ENCODE measurements at regions not wholly inside any gene's neighbourhood (a gene's known extent, or its start where the extent isn't known, plus 50 kb on each side); places are given as distances from the start of the nearest gene placed in this dataset.
"Not testable (repeated sequence)": the region's sequence is repeated elsewhere in the genome, so short reads cannot be mapped to it uniquely, and the experiment has no call there.

DNA sequence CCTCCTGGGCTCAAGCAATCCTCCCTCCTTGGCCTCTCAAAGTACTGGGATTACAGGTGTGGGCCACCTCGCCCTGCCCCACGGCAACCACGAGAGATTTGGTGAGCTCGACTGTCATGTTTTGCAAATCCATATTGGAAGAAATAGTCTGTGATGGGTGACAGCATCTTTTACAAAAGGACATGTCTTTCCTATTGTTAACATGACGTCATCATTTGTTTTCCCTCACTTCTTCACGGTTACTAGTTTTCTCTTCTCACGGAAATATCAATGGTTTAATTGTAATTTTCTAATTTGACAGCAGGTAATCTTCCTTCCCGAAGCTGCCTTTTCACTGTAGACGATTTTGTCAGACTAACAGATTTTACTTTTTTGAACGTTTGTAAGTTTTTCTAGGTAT lies 110.8 kb upstream of the GREM2 start:
- ChIA-PET POLR2A (no interaction called here), CTCF (interaction anchor here (0.7 kb wide), 1 partner anchor 613 kb away, joined by 4 read pairs; no protein-coding TSS in a partner anchor)
- DNase-seq (ENCODE audit: extremely low spot score): no peak
- TF ChIP-seq FOXK2 (IDR thresholded peaks at IDR 0.05) (no peak), ZNF384 (IDR thresholded peaks at IDR 0.05) (no peak), FOXA1 (IDR thresholded peaks at IDR 0.05) (no peak), TARDBP (IDR thresholded peaks at IDR 0.05) (no peak), BHLHE40 (IDR thresholded peaks at IDR 0.05; ENCODE audit: borderline replicate concordance) (no peak), L3MBTL2 (conservative IDR thresholded peaks at IDR 0.05) (no peak), ARNT (IDR thresholded peaks at IDR 0.05) (no peak), HDGF (IDR thresholded peaks at IDR 0.05; ENCODE audit: borderline replicate concordance) (no peak), FOXM1 (IDR thresholded peaks at IDR 0.05; ENCODE audit: borderline replicate concordance) (no peak)
- TF ChIP-seq, protein P1, sequence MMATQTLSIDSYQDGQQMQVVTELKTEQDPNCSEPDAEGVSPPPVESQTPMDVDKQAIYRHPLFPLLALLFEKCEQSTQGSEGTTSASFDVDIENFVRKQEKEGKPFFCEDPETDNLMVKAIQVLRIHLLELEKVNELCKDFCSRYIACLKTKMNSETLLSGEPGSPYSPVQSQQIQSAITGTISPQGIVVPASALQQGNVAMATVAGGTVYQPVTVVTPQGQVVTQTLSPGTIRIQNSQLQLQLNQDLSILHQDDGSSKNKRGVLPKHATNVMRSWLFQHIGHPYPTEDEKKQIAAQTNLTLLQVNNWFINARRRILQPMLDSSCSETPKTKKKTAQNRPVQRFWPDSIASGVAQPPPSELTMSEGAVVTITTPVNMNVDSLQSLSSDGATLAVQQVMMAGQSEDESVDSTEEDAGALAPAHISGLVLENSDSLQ (IDR thresholded peaks at IDR 0.05): no peak

DNA sequence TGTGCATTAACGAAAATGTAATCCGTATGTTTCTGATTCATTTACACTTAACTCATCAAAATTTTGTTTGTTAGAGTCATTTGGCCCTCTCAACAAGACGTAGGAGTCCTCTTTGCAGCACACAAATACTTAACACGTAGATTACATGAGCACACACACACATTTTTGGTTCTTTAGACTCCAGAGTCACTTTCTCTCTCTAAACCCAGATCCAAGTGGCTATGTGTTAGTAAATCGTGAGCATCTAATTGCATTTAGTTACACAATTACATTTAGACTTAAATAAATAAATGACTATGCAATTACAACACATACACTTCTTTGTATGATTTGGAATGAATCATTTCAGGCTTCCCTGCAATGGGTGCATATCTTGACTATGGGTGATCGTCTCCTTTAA lies 109.0 kb upstream of the GREM2 start:
- ChIA-PET CTCF (no interaction called here), POLR2A (no interaction called here)
- no peak for DNase-seq (ENCODE audit: extremely low spot score)
- no peak for TF ChIP-seq L3MBTL2 (conservative IDR thresholded peaks at IDR 0.05)
- TF ChIP-seq SP1 (IDR thresholded peaks at IDR 0.05): no peak
- no peak for TF ChIP-seq ZNF384 (IDR thresholded peaks at IDR 0.05)
- no peak for TF ChIP-seq NFRKB (IDR thresholded peaks at IDR 0.05)
- TF ChIP-seq ELF4 (IDR thresholded peaks at IDR 0.05): no peak
- TF ChIP-seq FOXK2 (IDR thresholded peaks at IDR 0.05): no peak
- TF ChIP-seq, protein P1 (IDR thresholded peaks at IDR 0.05): no peak
- no peak for TF ChIP-seq BHLHE40 (IDR thresholded peaks at IDR 0.05; ENCODE audit: borderline replicate concordance)
- no peak for TF ChIP-seq ARNT (IDR thresholded peaks at IDR 0.05)
- no peak for TF ChIP-seq FOXA1 (IDR thresholded peaks at IDR 0.05)
- TF ChIP-seq HDGF (IDR thresholded peaks at IDR 0.05; ENCODE audit: borderline replicate concordance): no peak
- TF ChIP-seq TARDBP (IDR thresholded peaks at IDR 0.05): no peak
- no peak for TF ChIP-seq SUZ12 (IDR thresholded peaks at IDR 0.05)
- no peak for TF ChIP-seq FOXM1 (IDR thresholded peaks at IDR 0.05; ENCODE audit: borderline replicate concordance)

DNA sequence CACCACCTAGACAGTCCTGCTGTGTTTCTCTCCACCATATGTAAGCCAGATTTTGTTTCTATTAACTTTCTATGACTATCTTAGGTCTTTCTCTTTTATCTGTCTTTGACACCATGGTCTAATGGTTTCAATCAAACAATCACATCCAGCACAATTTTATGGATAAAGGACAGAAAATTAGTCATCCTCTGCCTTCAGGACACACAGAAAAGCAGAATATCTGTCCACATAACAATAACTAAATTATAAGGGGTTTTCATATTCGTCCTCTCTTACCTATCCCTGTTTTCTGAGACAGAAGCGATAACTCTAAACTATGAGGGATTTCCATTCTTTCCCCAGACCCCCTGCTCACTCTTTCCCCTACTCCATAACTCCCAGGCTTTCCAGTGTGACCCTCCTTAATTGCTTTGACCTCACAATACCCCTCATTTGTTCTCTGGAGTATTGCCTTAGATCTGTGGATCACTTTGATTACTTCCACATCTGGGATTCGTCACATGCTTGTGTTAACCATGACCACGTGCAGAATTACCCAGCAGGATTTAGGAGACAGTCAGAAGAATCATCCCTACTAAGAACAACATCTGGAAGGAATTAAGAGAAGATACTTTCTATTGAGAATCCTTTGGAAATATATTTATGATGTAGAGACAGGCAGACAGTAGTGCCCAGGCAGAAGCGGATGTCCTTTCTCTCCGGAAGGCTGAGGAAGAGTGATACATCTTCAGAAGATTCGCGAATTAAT lies 108.2 kb upstream of the GREM2 start:
- ChIA-PET CTCF (no interaction called here), POLR2A (no interaction called here)
- DNase-seq (ENCODE audit: extremely low spot score): no peak
- TF ChIP-seq SUZ12 (IDR thresholded peaks at IDR 0.05) (no peak), NFRKB (IDR thresholded peaks at IDR 0.05) (no peak), CTBP1 (IDR thresholded peaks at IDR 0.05; ENCODE audit: borderline replicate concordance) (no peak), TARDBP (IDR thresholded peaks at IDR 0.05) (no peak), ELF4 (IDR thresholded peaks at IDR 0.05) (no peak), ARNT (IDR thresholded peaks at IDR 0.05) (no peak), SP1 (IDR thresholded peaks at IDR 0.05) (no peak), FOXA1 (IDR thresholded peaks at IDR 0.05) (no peak), L3MBTL2 (conservative IDR thresholded peaks at IDR 0.05) (no peak), FOXM1 (IDR thresholded peaks at IDR 0.05; ENCODE audit: borderline replicate concordance) (no peak), LEF1 (IDR thresholded peaks at IDR 0.05; ENCODE audit: borderline replicate concordance) (no peak), FOXK2 (IDR thresholded peaks at IDR 0.05) (no peak), HDGF (IDR thresholded peaks at IDR 0.05; ENCODE audit: borderline replicate concordance) (no peak), BHLHE40 (IDR thresholded peaks at IDR 0.05; ENCODE audit: borderline replicate concordance) (no peak), ZNF384 (IDR thresholded peaks at IDR 0.05) (no peak)
- TF ChIP-seq, protein P1 (IDR thresholded peaks at IDR 0.05): no peak

DNA sequence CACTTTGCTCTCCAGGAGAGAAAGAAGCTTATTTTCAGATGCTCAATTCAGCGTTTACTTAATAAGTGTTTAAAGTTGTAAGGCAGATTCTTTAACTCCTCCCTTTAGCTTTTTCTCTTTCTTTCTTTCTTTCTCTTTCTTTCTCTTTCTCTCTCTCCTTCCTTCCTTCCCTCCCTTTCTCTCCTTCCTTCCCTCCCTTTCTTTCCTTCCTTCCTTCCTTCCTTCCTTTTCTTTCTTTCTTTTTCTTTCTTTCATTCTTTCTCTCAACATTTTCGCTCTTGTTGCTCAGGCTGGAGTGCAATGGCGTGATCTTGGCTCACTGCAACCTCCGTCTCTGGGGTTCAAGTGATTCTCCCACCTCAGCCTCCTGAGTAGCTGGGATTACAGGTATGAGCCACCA lies 104.6 kb upstream of the GREM2 start:
- DNase-seq (ENCODE audit: extremely low spot score); CTCF ChIA-PET: not testable (repeated sequence)
- POLR2A ChIA-PET: interaction anchor here (0.6 kb wide), 1 partner anchor 194 kb away, joined by 3 read pairs; no protein-coding TSS in a partner anchor

DNA sequence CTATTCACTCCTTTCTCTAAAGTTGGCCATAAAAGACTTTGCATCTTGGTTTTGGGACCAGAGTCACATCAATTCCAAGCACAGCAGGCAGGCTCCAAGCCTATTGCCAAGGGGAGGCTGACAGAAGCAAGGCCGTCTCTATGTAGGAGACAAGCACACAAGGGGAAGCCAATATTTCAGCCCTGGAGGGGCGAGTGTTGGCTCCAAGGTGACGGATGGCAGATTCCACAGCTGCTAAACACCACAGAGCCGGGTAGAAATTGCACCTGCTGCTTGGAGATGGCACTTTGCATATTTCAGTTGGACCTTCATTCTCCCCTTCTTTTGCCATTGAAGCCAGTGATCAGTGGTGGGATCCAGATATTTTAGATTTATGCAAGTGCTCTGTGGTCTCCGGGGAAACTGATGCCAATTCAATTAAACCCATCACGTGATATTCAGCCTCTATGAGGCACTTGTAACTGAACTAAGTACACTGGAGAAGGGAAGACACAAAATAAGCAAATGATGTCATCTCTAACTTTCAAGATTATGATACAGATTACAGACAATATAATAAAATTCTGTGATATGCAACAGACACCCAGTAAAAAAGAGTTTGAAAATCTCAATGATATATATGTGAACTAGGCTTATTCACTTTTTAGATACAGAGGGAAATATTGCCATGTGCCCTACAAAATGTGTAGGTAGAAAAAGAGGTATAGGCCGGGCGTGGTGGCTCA lies 102.8 kb upstream of the GREM2 start:
- no peak for DNase-seq (ENCODE audit: extremely low spot score)
- ChIA-PET CTCF (no interaction called here), POLR2A (no interaction called here)
- TF ChIP-seq, protein P1 (IDR thresholded peaks at IDR 0.05): no peak
- TF ChIP-seq ARNT (IDR thresholded peaks at IDR 0.05) (no peak), TARDBP (IDR thresholded peaks at IDR 0.05) (no peak), L3MBTL2 (conservative IDR thresholded peaks at IDR 0.05) (no peak), SP1 (IDR thresholded peaks at IDR 0.05) (no peak), FOXA1 (IDR thresholded peaks at IDR 0.05) (no peak), FOXK2 (IDR thresholded peaks at IDR 0.05) (no peak), NFRKB (IDR thresholded peaks at IDR 0.05) (no peak), LEF1 (IDR thresholded peaks at IDR 0.05; ENCODE audit: borderline replicate concordance) (no peak), BHLHE40 (IDR thresholded peaks at IDR 0.05; ENCODE audit: borderline replicate concordance) (no peak), HDGF (IDR thresholded peaks at IDR 0.05; ENCODE audit: borderline replicate concordance) (no peak), ELF4 (IDR thresholded peaks at IDR 0.05) (no peak)
